GM12878 (cell line): ENCODE measurements at regions not wholly inside any gene's neighbourhood (a gene's known extent, or its start where the extent isn't known, plus 50 kb on each side); places are given as distances from the start of the nearest gene placed in this dataset.

Experiments used
- ATAC-seq: fragments of 200-7000 bp; cut with Tn5 transposase; 3 replicates; pipeline ENCODE4 v1.9.1; 2020; ENCODE audit warnings: mild to moderate bottlenecking, moderate library complexity
- BruUV-seq: library from RNA; stranded (reverse); fragments of 400-500 nt; replicated peaks from 2 replicates; lab custom pipeline; 2021; lab: Mats Ljungman, UMichigan
- CTCF ChIA-PET: fragments of 300-600 bp; sonication (Branson Sonifier 250); formaldehyde crosslinking; extraction: SDS; loops from one replicate; lab custom pipeline; 2021; ENCODE audit warnings: inconsistent platforms; lab: Yijun Ruan, JAX
- POLR2A ChIA-PET: fragments of 350-600 bp; formaldehyde crosslinking; extraction: SDS; loops from one replicate; lab custom pipeline; 2021; ENCODE audit warnings: inconsistent platforms; lab: Charles Lee
- RAD21 ChIA-PET: fragments of 300-600 bp; sonication (Branson Sonifier 250); formaldehyde crosslinking; loops from one replicate; lab custom pipeline; 2023; ENCODE audit warnings: antibody characterized with exemption; ENCODE audit not compliant: unreplicated experiment; lab: Charles Lee
- SMC1A ChIA-PET: fragments of 300-600 bp; sonication (Branson Sonifier 250); formaldehyde crosslinking; loops from one replicate; lab custom pipeline; 2023; ENCODE audit not compliant: unreplicated experiment, uncharacterized antibody; lab: Charles Lee
- DNase-seq: peaks from one replicate; pipeline ENCODE4 v3.0.0-alpha.2; 2011; ENCODE audit warnings: low read depth, low spot score
- FAIRE-seq: peaks from 3 replicates; lab custom pipeline; 2011; peaks lifted over from hg19 to GRCh38; lab: Jason Lieb, UNC
- H2AFZ ChIP-seq: 2 replicates; pipeline ENCODE4 v1.6.0; 2011; ENCODE audit warnings: low read depth, low read length, control low read depth; ENCODE audit not compliant: control insufficient read depth
- H3K27ac ChIP-seq: 2 replicates; pipeline ENCODE4 v1.5.1; 2011; ENCODE audit warnings: control low read depth; ENCODE audit not compliant: control insufficient read depth, insufficient read depth
- H3K27me3 ChIP-seq, 2 experiments: replicated peaks in 1 of 2; 2 replicates each; pipeline versions ENCODE4 v1.6.0 to v1.6.1; 2011; ENCODE audit warnings: low read length in 1 of 2; ENCODE audit not compliant: control insufficient read depth in 2 of 2, insufficient read depth in 2 of 2
- H3K36me3 ChIP-seq, 2 experiments: 2 replicates each; pipeline ENCODE4 v1.5.1; 2011; ENCODE audit warnings: low read length in 1 of 2; ENCODE audit not compliant: control insufficient read depth in 2 of 2, insufficient read depth in 2 of 2
- H3K4me1 ChIP-seq: 2 replicates; pipeline ENCODE4 v1.6.1; 2011; ENCODE audit warnings: mild to moderate bottlenecking, low read length, moderate library complexity, mixed read lengths; ENCODE audit not compliant: control insufficient read depth, insufficient read depth
- H3K4me2 ChIP-seq: 2 replicates; pipeline ENCODE4 v1.6.0; 2011; ENCODE audit warnings: control low read depth; ENCODE audit not compliant: control insufficient read depth, insufficient read depth
- H3K4me3 ChIP-seq: fragments of 200-600 bp; sonication (generic); 2 replicates; pipeline ENCODE4 v1.5.1; 2016
- H3K79me2 ChIP-seq: 2 replicates; pipeline ENCODE4 v1.6.0; 2011; ENCODE audit warnings: low read length; ENCODE audit not compliant: control insufficient read depth, insufficient read depth
- H3K9ac ChIP-seq: 2 replicates; pipeline ENCODE4 v1.8.0; 2011; ENCODE audit warnings: low read length, control low read depth, mixed read lengths; ENCODE audit not compliant: control insufficient read depth, insufficient read depth
- H3K9me3 ChIP-seq: replicated peaks from 3 replicates; pipeline ENCODE4 v1.5.1; 2011; ENCODE audit warnings: mild to moderate bottlenecking, low read length; ENCODE audit not compliant: control insufficient read depth, insufficient read depth
- H4K20me1 ChIP-seq: 2 replicates; pipeline ENCODE4 v1.6.0; 2011; ENCODE audit not compliant: control insufficient read depth, insufficient read depth
- BACH1 ChIP-seq: fragments of 450-650 bp; IDR thresholded peaks from 2 replicates; pipeline ENCODE4 v1.6.1; 2017; ENCODE audit warnings: mild to moderate bottlenecking, borderline replicate concordance
- CHD1 ChIP-seq: IDR thresholded peaks from 2 replicates; pipeline ENCODE4 v1.6.1; 2012; ENCODE audit warnings: low read depth, low read length, improper control_type of control experiment
- CHD2 ChIP-seq: IDR thresholded peaks from 2 replicates; pipeline ENCODE4 v1.6.1; 2011; ENCODE audit warnings: low read depth, low read length, improper control_type of control experiment, borderline replicate concordance
- E2F4 ChIP-seq: IDR thresholded peaks from 2 replicates; pipeline ENCODE4 v1.6.1; 2012; ENCODE audit warnings: low read depth, low read length, improper control_type of control experiment
- ETV6 ChIP-seq, 2 experiments: fragments of 450-650 bp in 1 of 2; IDR thresholded peaks in 1 of 2; conservative IDR thresholded peaks in 1 of 2; 2 replicates each; pipeline ENCODE4 v1.6.1; 2014; ENCODE audit warnings: antibody characterized with exemption in 1 of 2, borderline replicate concordance in 1 of 2, low read depth in 1 of 2, mild to moderate bottlenecking in 1 of 2, moderate library complexity in 1 of 2
- HCFC1 ChIP-seq: fragments of 150-350 bp; IDR thresholded peaks from 2 replicates; pipeline ENCODE4 v1.6.1; 2014; ENCODE audit warnings: low read length
- HDAC6 ChIP-seq: fragments of 200-600 bp; sonication (generic); IDR thresholded peaks from one replicate; pipeline ENCODE4 v1.8.0; 2017; ENCODE audit warnings: antibody characterized with exemption; ENCODE audit not compliant: unreplicated experiment
- KDM1A ChIP-seq: fragments of 200-600 bp; sonication (generic); IDR thresholded peaks from 2 replicates; pipeline ENCODE4 v1.6.1; 2016; ENCODE audit warnings: borderline replicate concordance
- KLF5 ChIP-seq: fragments of 450-650 bp; IDR thresholded peaks from 2 replicates; pipeline ENCODE4 v1.6.1; 2014; ENCODE audit warnings: mild to moderate bottlenecking; ENCODE audit not compliant: partially characterized antibody
- MTA2 ChIP-seq: fragments of 450-650 bp; IDR thresholded peaks from 2 replicates; pipeline ENCODE4 v1.6.1; 2016; ENCODE audit warnings: low read depth, mild to moderate bottlenecking, moderate library complexity
- PKNOX1 ChIP-seq: fragments of 450-650 bp; IDR thresholded peaks from 2 replicates; pipeline ENCODE4 v1.6.1; 2016; ENCODE audit warnings: mild to moderate bottlenecking
- POLR2AphosphoS2 ChIP-seq: IDR thresholded peaks from 2 replicates; pipeline ENCODE4 v1.6.1; 2011; ENCODE audit warnings: low read depth, mild to moderate bottlenecking, low read length, improper control_type of control experiment, moderate library complexity
- SREBF2 ChIP-seq: IDR thresholded peaks from 2 replicates; pipeline ENCODE4 v1.6.1; 2012; ENCODE audit warnings: mild to moderate bottlenecking, low read length
- STAT3 ChIP-seq: IDR thresholded peaks from 2 replicates; pipeline ENCODE4 v1.6.1; 2011; ENCODE audit warnings: low read depth, low read length, improper control_type of control experiment
- TARDBP ChIP-seq: IDR thresholded peaks from 2 replicates; pipeline ENCODE4 v1.6.1; 2016; ENCODE audit warnings: borderline replicate concordance
- TCF12 ChIP-seq: IDR thresholded peaks from 2 replicates; pipeline ENCODE4 v1.6.1; 2011; ENCODE audit warnings: low read depth, mild to moderate bottlenecking, low read length
- TCF7 ChIP-seq: IDR thresholded peaks from 2 replicates; pipeline ENCODE4 v1.6.1; 2014; ENCODE audit warnings: antibody characterized with exemption, borderline replicate concordance
- WRNIP1 ChIP-seq: IDR thresholded peaks from 2 replicates; pipeline ENCODE4 v1.6.1; 2011; ENCODE audit warnings: low read depth, low read length, improper control_type of control experiment, borderline replicate concordance
- ZBTB11 ChIP-seq: fragments of 450-650 bp; formaldehyde crosslinking; IDR thresholded peaks from 2 replicates; pipeline ENCODE4 v1.5.0; 2022; ENCODE audit warnings: mild to moderate bottlenecking, missing genetic modification characterization
- WGBS: methylation state at CpG from one replicate; pipeline ENCODE4 v1.1.6; 2016; ENCODE audit warnings: low lambda C conversion rate; ENCODE audit not compliant: insufficient replicate concordance, insufficient coverage; ENCODE audit errors: missing lambda C conversion rate; 5-methylcytosine and 5-hydroxymethylcytosine counted together
- in situ Hi-C: fragments of 300-500 bp; cut with MboI; formaldehyde crosslinking; loops from 9 replicates; pipeline ENCODE4 v1.14.3; 2018; ENCODE audit warnings: mixed read lengths
- intact Hi-C: fragments of 100-400 bp; cut with micrococcal nuclease; formaldehyde crosslinking; loops from one replicate; pipeline ENCODE4 v1.14.2; 2022; ENCODE audit not compliant: unreplicated experiment

- no peak for DNase-seq
- WGBS, result 34% methylated on average over 10 of the region's 15 CpGs
- peaks cover 9% of the 10 kb centered on the region for H3K4me1 ChIP-seq
These were observed 58.5 kb upstream of the IER5L start for GRCh38 chr9:129236441-129237145.

More at GRCh38 chr9:129236441-129237145, 58.5 kb upstream of the IER5L start:
- Histone ChIP-seq H3K9ac (no peak overlapping the region), H3K27me3 (no peaks in the 10 kb centered on the region), H4K20me1 (no peaks in the 10 kb centered on the region), H3K4me3 (no peak overlapping the region), H3K4me2 (no peak overlapping the region)
- RAD21 ChIA-PET, result no interaction called here
- in situ Hi-C loops, result no loop called here
- intact Hi-C loops, result no loop called here
- POLR2A ChIA-PET, result no interaction called here
- CTCF ChIA-PET, result interaction anchor here (1.0 kb wide), 1 partner anchor 95 kb away, joined by 5 read pairs; no protein-coding TSS in a partner anchor
- SMC1A ChIA-PET, result no interaction called here
- TF ChIP-seq HDAC6 (no peak), STAT3 (no peak), E2F4 (no peak), BACH1 (no peak), TARDBP (no peak), ETV6 (conservative IDR thresholded peaks at IDR 0.05 in 1 of 2, IDR thresholded peaks at IDR 0.05 in 1 of 2; ENCODE audit: borderline replicate concordance in 1 of 2, low read depth in 1 of 2) (no peak), CHD1 (no peak), ZBTB11 (CRISPR knock-in tag) (no peak), KLF5 (no peak), PKNOX1 (no peak), POLR2AphosphoS2 (no peak), CHD2 (no peak), HCFC1 (no peak), TCF7 (no peak), TCF12 (no peak), SREBF2 (no peak), MTA2 (no peak), KDM1A (no peak), WRNIP1 (no peak)
- TF ChIP-seq, all 136 proteins: peak for 0
- no TSS peak for BruUV-seq
- H3K9me3 ChIP-seq, result no peaks in the 10 kb centered on the region; the same call in 2 of the 3 replicates
- H3K79me2 ChIP-seq, result no peaks in the 10 kb centered on the region
- H3K27ac ChIP-seq, result no peak overlapping the region
- ATAC-seq, result no peak
- H3K36me3 ChIP-seq, result no peaks in the 10 kb centered on the region
- H2AFZ ChIP-seq, result no peak overlapping the region
- FAIRE-seq, result no peak
